Activated CD8-positive, alpha-beta memory T cell treated with anti-CD3 and anti-CD28 coated beads, Interleukin-2, amount 50 U/mL, for 4 hours (primary cell): ENCODE measurements at regions not wholly inside any gene's neighbourhood (a gene's known extent, or its start where the extent isn't known, plus 50 kb on each side); places are given as distances from the start of the nearest gene placed in this dataset.

Source experiments
- DNase-seq: peaks from one replicate; pipeline ENCODE4 v3.0.0-alpha.2; 2020

DNA sequence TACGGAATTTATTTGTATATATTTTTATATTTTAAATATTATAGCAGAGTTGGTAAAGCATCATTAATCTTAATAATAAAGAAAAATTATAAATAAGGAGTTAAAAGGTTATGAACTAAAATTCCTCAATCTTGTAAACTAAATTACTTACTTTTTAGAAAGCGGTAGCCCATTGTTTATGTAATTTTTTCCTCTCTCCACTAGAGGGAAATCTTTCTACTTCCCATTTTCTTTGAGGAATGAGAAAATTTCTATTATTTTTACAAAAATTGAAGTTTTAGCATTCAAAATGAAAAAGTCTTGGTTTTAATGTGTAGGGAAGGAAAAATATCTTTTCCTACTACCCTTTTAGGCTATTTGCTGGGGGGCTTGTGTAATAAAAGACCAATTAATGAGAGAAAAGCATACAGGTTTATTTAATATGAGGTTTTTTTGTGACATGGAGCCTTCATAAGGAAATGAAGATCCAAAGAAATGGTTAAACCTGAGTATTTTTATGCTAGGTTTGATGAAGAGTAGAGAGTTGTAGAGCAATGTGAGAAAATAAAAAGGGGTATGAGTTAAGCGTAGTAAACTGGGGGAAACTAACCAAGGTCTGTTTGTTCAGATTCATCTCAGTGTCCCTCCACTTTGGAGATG, 68.7 kb upstream of the ADAD1 start:
- no peak for DNase-seq

DNA sequence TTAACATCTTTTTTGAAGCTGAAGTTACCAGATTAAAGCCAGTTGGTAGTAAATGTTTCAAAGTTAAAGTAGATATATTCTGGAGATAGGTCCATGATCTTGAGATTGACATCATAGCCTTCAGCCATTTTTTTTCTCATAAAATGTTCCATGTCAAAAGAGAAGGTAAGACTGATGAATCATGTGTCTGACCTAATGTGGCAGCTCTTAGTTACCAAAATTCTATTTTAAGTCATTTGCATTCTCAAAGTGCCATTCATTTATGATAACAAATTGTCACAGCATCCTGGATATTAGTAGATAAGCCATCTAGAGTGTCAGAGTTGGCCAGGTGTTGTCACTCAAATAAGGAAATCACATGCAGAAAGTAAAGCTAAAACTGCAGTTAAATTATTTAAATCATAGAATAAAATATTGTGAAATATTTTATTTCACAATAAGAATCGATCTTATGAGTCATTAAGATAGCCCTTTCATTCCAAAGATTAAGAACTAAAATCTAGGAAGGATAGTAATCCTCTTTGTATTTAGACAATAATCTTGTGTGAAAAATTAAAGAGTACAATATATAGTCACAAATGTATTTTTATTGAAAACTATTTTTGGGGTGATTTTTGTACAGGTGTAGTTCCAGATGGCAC, 65.7 kb upstream of the ADAD1 start:
- DNase-seq = no peak

DNA sequence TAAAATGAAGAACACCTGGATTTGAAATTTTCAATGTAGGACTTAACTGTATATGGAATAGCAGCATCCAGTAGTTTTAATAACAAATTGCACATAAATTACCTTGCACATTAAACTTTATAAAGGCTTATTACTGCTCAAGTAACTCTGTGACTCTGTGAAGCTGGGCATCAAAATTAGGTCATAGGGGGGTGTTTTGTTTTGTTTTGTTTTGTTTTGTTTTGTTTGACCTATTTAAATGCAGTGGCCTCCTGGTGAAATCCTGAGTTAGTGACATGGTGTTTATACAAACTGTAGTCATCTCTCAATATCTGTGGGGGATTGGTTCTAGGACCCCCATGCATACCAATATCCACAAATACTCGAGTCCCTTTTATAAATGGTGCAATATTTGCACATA, 51.9 kb upstream of the ADAD1 start:
- DNase-seq = no peak

DNA sequence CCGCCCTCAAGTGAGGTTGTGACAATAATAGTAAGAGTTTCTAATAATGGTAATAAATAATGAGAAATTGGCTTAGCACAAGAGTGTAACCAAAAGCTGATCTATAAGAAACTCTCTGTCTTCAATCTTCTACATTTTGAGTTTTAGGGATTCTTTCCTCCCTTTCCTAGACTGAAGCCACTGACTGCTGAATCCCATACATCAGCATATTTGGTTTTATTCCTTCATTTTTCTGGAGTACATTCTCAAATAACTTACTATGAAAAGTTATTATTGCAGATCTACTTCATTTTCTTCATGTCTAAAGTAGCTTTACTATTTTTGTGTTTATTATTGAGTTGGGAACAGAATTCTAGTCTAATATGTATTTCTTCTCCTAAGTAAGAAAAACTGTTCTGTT, 49.9 kb upstream of the ADAD1 start:
- DNase-seq = no peak
